ENCODE measurements at regions not wholly inside any gene's neighbourhood (a gene's known extent, or its start where the extent isn't known, plus 50 kb on each side); places are given as distances from the start of the nearest gene placed in this dataset.
"Not testable (repeated sequence)": the region's sequence is repeated elsewhere in the genome, so short reads cannot be mapped to it uniquely, and the experiment has no call there.

- DNase-seq = no peak
Observed at GRCh38 chr4:20046931-20047677, 204.6 kb upstream of the SLIT2 start.

- no peak for DNase-seq
Observed at GRCh38 chr4:20046179-20046578, 205.5 kb upstream of the SLIT2 start.

DNA sequence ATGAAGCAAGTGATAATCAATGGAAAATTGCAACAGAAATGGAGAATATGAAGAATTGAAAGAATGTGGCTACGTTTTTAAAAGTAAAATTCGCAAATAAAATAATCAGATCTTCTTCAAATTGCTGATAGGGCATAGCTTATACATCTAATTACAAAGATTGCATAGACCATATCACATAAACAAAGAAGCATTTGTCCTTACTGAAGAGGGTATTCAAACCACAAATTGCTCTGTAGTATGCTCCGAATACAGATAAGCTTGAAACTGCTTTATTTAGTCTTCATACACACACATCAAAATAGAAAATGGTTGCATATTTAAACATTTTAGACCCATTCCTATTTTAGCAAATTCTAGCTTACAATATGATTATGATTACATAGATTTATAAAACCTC, 206.7 kb upstream of the SLIT2 start:
- DNase-seq = no peak

DNA sequence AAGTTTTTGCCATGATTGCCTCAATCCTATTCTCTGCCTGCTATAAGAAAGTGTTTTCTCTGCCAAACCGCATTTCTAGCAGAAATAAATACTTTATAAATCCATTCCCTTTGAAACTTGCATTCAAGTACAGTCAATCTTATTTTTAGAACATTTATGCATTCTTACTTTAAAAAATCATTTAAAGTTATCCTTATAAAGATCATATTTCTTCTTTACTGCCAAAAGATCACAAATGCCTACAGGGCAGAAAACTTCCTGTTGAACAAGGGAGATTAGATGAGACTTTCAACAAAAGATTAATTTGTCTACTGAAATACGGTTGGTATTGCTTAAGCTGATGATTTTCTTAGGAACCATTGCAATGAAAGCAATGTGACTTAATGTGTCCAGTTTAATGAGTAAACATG, 207.2 kb upstream of the SLIT2 start:
- DNase-seq = no peak

- DNase-seq = no peak
Observed at GRCh38 chr4:20043991-20044390, 207.7 kb upstream of the SLIT2 start.

DNA sequence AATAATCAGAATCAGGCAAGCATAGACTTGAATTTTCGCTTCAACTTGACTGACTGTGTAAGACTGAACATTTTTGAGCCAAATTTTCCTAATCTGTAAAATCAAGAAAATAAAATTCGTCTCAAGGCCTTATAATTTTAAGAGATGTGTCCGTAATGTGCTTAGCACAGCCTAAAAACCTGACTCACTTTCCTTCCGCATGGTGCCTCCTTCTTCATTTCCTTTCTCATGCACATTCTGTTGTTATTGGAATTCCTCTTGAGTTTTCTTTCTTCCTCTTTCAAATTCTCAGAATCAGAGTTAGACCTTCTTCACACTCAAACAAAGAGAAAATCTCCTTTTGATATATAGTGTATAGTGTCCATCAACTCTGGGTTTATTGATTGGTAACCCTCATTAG, 208.9 kb upstream of the SLIT2 start:
- DNase-seq = no peak

DNA sequence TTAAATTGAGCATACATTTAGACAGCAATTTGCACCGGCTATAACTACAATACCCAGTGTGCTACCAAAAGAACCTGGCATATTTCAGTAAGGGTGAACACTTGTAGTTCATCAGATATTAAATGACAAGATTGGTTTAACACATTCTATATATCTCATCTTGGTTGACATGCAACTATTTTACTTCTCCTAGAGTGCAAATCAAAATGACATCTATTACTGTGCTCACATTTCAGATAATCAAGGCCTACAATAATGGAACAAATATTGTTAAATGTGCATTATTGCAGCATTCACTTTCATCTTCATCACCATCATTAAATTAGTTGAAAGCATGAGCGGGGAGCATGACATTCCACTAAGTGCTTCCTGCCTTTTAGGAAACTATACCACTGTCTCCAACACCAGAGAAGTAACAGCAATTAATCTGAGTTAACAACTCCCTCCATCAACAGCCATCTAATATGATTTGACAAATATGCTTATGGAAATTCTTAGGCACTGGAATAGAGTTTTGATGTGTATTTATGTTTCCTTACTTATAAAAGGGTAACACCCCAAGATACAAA, 209.8 kb upstream of the SLIT2 start:
- no peak for DNase-seq

GRCh38 chr4:20037745-20038144, 214.0 kb upstream of the SLIT2 start:
- no peak for DNase-seq

GRCh38 chr4:20030108-20030507, 221.6 kb upstream of the SLIT2 start:
- DNase-seq = no peak

DNA sequence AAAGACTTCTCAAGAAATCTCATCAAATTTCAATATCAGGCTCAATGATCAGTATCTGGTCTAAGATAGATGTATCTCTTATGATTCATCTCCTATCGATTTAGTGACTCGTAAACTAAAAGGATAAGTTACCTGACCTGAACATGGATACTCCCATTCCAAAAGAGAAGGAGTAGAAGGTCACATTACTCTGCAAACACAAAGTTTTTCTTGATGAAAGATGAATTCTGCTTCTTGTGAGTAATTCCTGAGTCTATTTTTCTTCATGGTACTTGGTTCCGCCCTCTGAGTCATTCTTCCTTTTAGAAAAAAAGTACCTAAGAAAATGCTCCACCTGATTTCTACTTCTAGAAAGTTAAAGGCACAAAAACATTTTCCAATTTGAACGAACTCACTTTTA, 223.1 kb upstream of the SLIT2 start:
- DNase-seq = no peak

DNA sequence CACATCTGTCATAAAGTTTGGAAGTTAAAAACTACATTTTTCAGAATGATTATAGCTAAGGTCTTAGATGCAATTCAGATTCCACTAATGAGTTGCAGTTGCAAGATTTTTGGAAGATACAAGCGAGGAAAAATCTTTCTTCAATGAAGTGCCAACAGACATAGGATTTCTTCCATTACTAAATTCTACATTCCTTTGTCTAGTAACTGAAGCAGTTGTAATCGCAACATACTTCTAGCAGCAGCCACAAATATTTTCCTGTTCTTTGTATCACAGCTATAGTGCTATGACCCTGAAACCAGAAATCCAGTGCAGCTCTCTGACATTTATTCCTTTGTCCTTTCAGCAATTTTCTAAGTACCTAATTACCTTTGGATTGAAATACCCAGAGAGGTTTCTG, 225.2 kb upstream of the SLIT2 start:
- no peak for DNase-seq

DNA sequence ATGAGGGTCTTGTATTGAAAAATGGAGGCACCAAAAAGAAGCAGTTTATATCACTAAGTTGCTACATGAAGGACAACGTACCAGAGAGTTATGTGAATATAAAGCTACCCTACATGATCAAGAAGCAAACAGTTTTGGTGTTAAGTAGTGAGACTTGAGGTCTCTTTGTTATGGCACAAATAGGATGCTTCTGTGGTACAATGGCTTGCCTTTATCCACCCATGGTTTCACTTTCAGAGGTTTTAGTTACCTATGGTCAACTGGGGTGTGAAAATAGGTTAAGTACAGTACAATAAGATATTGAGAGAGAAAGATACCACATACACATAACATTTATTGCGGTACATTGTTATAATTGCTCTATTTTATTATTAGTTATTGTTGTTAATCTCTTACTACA, 229.2 kb upstream of the SLIT2 start:
- DNase-seq = no peak

DNA sequence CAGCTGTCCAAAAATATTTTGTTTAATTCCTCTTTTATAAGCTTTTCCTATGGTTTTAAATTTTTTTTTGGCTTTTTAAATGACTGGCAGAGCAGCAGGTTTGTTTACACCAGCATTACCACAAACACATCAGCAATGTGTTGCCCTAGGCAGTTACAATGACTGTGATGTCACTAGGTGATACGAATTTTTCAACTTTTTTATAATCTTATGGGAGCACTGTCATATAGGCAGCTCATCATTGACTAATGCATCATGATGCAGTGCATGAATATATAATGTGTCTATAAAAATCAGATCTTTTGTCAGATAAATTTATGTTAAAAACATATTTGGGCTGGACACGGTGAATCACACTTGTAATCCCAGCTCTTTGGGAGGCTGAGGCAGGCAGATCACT, 231.6 kb upstream of the SLIT2 start:
- no peak for DNase-seq

DNA sequence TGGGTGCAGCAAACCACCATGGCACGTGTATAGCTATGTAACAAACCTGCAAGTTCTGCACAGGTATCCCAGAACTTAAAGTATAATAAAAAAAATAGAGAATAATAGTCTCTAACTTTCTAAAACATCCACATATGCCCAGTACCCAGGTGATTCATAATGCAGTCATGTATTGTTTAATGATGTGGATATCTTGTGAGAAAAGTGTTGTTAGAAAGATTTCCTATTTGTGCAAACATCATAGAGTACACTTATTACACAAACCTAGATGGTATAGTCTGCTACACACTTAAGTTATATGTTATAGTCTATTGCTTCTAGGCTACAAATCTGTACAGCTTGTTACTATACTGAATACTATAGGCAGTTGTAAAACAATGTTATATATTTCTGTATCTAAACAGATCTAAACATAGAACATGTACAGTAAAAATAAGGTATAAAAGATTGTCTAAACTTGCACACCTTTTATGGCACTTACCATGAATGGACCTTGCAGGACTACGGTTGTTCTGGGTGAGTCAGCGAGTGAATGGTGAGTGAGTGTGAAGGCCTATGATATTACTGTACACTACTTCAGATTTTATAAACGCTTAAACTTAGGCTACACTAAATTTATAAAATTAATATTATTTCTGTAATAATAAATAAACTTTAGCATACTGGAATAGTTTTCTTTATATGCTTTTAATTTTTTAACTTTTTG, 232.2 kb upstream of the SLIT2 start:
- no peak for DNase-seq

DNA sequence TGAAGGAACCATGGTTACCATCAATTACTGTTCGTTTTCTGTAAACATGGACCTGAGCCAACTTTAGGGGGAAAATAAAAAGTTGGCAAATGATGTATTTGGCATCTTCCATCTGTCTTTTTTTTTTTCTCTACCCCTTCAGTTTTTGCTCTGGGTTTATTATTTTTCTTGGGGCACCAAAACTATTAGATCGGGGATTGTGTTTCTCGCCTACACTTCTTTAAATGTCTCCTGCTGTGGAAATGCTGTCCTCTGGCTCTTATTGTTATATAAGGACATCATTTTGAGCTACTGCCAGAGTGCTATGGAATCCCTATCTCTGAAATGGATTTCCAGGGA, 234.0 kb upstream of the SLIT2 start:
- no peak for DNase-seq

GRCh38 chr4:20017070-20017776, 234.5 kb upstream of the SLIT2 start:
- no peak for DNase-seq

DNA sequence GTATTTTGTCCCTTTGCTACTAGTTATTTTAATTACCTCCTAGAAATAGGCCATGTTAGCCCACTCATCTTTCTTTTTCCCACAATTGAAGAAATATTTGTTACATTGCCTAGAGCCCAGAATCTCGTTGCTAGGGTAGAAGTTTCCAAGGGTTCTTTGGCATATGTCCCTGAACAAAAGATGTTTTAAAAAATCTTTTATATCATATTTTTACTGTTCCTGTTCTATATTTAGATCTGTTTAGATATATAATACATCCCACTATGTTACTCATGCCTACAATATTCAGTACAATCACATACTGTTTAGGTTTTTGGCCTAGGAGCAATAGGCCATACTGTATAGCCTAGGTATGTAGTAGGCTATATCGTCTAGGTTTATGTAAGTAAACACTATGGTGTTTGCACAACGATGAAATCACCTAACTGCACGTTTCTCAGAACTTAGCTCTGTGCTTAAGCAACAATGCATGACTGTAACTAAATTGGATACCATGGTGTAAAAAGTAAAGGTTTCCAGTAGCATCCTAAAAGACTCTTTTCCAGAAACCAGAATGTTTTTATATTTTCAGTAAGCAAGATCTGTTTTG, 236.0 kb upstream of the SLIT2 start:
- no peak for DNase-seq

- not testable (repeated sequence) for DNase-seq
Observed at GRCh38 chr4:20003836-20004558, 247.7 kb upstream of the SLIT2 start.

DNA sequence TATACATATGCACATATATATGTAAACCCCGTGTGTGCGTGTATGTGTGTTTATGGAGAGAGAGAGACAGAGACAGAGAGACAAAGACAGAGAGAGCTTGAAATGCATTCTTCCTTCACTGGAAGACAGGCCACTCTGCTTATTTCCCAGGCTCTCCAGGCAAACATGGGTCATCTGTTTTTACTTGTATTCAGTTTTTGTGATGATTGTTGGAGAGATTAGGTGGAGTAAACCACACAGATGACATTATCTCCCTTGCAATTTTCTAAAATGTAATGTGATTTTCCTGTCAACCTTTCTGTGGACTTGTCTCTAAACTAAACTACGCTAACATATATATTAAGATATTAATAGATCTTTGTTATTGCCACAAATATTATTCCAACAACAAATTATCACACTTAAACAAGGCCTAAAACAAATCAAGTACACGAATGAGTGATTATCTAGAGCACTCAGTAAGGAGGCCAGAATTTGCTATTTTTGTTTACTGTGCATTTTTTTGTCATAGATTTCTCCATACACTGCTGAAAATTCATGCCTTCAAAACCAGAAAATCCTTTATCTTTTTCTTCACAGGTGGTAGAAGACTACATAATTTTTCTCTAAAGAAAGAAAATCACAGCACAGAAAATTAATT, 251.8 kb upstream of the SLIT2 start:
- no peak for DNase-seq

- DNase-seq = no peak
Observed at GRCh38 chr4:19999276-19999675, 252.4 kb upstream of the SLIT2 start.

DNA sequence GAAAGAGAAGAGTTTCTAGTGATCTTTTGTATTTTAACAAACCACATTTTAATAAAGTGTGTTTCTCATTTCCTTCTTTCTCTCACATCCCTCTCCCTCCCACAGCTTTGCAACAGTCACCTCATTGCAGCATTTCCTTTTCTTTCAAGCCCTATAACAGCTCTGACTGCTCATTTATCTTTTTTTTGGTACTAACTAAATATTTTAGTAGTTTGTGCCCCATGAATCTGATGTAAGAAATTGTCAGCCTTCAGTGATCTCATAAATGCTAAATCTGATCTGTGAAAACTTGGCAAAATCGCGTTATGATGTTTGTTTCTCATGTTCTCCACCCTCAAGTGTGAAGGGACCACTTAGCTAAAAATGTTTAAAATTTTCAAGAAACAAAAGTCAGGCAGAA, 258.5 kb upstream of the SLIT2 start:
- DNase-seq = no peak

- no peak for DNase-seq
Observed at GRCh38 chr4:19992471-19993093, 259.1 kb upstream of the SLIT2 start.

Data from CD4-positive, alpha-beta T cell treated with Interleukin-17A for 4 hours (primary cell).